SU-DHL-6 (cell line): ENCODE measurements at regions not wholly inside any gene's neighbourhood (a gene's known extent, or its start where the extent isn't known, plus 50 kb on each side); places are given as distances from the start of the nearest gene placed in this dataset.

ENCODE experiments used
- CTCF ChIP-seq: fragments of 200-600 bp; sonication (generic); IDR thresholded peaks from one replicate; pipeline ENCODE4 v1.5.1; 2017; ENCODE audit warnings: antibody characterized with exemption, mild to moderate bottlenecking, low read length, moderate library complexity; ENCODE audit not compliant: insufficient read depth, poor library complexity, severe bottlenecking
- EZH2phosphoT487 ChIP-seq: fragments of 200-600 bp; sonication (generic), shearing (Covaris generic); conservative IDR thresholded peaks from 2 replicates; pipeline ENCODE4 v1.6.1; 2018; ENCODE audit warnings: mild to moderate bottlenecking, antibody characterized with exemption, low read length, moderate library complexity, mixed read lengths

GRCh38 chr3:14333215-14333614 lies 69.2 kb upstream of the SLC6A6 start:
- TF ChIP-seq CTCF (no peak), EZH2phosphoT487 (no peak)
